GM23338 (cell line): ENCODE measurements at regions not wholly inside any gene's neighbourhood (a gene's known extent, or its start where the extent isn't known, plus 50 kb on each side); places are given as distances from the start of the nearest gene placed in this dataset.

Experiments used
- EZH2 ChIP-seq: fragments of 200-600 bp; sonication (generic); IDR thresholded peaks from one replicate; pipeline ENCODE4 v1.8.0; 2017; ENCODE audit warnings: antibody characterized with exemption, mild to moderate bottlenecking, low read depth; ENCODE audit not compliant: unreplicated experiment
- JUNB ChIP-seq: IDR thresholded peaks from one replicate; pipeline ENCODE4 v1.6.1; 2016; ENCODE audit warnings: antibody characterized with exemption; ENCODE audit not compliant: unreplicated experiment
- POLR2AphosphoS5 ChIP-seq: IDR thresholded peaks from 2 replicates; pipeline ENCODE4 v1.6.1; 2016; ENCODE audit warnings: antibody characterized with exemption, low read depth
- TF ChIP-seq, protein P1 (sequence below), 2 experiments: fragments of 200-600 bp in 1 of 2; sonication (generic) in 1 of 2; conservative IDR thresholded peaks; 2 replicates each; pipeline versions ENCODE4 v1.5.1 to v1.6.1; 2016 to 2017; ENCODE audit warnings: antibody characterized with exemption in 2 of 2, low read depth in 2 of 2, mild to moderate bottlenecking in 2 of 2, moderate library complexity in 1 of 2
- TF ChIP-seq, protein P2 (sequence below): IDR thresholded peaks from one replicate; pipeline ENCODE4 v1.6.1; 2018; ENCODE audit warnings: antibody characterized with exemption; ENCODE audit not compliant: unreplicated experiment

DNA sequence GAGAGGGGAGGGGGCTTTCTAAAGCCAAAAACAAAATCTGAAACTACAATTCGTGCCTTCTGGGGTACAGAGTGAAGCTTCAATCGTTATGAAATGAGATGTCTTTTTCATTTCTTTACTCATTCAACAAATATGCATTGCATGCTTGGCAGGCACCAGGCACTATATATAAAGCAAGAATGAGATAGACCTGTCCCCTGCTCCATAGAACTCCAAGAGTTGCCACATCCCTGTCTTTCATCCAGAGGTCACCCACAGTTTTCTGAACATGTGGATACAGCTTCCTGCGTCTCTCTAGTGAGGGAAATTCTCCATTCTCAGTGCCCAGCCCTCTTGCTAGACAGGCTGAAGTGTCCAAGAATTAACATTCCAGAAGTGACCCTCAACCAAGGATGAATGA is 343.2 kb upstream of the MAF start:
- no peak for TF ChIP-seq JUNB
- TF ChIP-seq, protein P1, sequence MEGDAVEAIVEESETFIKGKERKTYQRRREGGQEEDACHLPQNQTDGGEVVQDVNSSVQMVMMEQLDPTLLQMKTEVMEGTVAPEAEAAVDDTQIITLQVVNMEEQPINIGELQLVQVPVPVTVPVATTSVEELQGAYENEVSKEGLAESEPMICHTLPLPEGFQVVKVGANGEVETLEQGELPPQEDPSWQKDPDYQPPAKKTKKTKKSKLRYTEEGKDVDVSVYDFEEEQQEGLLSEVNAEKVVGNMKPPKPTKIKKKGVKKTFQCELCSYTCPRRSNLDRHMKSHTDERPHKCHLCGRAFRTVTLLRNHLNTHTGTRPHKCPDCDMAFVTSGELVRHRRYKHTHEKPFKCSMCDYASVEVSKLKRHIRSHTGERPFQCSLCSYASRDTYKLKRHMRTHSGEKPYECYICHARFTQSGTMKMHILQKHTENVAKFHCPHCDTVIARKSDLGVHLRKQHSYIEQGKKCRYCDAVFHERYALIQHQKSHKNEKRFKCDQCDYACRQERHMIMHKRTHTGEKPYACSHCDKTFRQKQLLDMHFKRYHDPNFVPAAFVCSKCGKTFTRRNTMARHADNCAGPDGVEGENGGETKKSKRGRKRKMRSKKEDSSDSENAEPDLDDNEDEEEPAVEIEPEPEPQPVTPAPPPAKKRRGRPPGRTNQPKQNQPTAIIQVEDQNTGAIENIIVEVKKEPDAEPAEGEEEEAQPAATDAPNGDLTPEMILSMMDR (conservative IDR thresholded peaks at IDR 0.05; ENCODE audit: low read depth in 2 of 2) = no peak
- TF ChIP-seq POLR2AphosphoS5 = no peak
- TF ChIP-seq EZH2 = no peak
- TF ChIP-seq, protein P2, sequence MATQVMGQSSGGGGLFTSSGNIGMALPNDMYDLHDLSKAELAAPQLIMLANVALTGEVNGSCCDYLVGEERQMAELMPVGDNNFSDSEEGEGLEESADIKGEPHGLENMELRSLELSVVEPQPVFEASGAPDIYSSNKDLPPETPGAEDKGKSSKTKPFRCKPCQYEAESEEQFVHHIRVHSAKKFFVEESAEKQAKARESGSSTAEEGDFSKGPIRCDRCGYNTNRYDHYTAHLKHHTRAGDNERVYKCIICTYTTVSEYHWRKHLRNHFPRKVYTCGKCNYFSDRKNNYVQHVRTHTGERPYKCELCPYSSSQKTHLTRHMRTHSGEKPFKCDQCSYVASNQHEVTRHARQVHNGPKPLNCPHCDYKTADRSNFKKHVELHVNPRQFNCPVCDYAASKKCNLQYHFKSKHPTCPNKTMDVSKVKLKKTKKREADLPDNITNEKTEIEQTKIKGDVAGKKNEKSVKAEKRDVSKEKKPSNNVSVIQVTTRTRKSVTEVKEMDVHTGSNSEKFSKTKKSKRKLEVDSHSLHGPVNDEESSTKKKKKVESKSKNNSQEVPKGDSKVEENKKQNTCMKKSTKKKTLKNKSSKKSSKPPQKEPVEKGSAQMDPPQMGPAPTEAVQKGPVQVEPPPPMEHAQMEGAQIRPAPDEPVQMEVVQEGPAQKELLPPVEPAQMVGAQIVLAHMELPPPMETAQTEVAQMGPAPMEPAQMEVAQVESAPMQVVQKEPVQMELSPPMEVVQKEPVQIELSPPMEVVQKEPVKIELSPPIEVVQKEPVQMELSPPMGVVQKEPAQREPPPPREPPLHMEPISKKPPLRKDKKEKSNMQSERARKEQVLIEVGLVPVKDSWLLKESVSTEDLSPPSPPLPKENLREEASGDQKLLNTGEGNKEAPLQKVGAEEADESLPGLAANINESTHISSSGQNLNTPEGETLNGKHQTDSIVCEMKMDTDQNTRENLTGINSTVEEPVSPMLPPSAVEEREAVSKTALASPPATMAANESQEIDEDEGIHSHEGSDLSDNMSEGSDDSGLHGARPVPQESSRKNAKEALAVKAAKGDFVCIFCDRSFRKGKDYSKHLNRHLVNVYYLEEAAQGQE = no peak
